Lower lobe of right lung (tissue), 2 donors: ENCODE measurements at regions not wholly inside any gene's neighbourhood (a gene's known extent, or its start where the extent isn't known, plus 50 kb on each side); places are given as distances from the start of the nearest gene placed in this dataset.

Source experiments
- ATAC-seq, 2 donors: fragments of 200-7000 bp; cut with Tn5 transposase; one replicate each; pipeline ENCODE4 v1.9.1; 2020 to 2022; ENCODE audit warnings: mild to moderate bottlenecking in 2 of 2, moderate library complexity in 2 of 2
- DNase-seq: peaks from one replicate; pipeline ENCODE4 v3.0.0-alpha.2; 2020
- H3K27ac ChIP-seq: fragments of 200-600 bp; one replicate; pipeline ENCODE4 v1.8.0; 2022
- H3K27me3 ChIP-seq: fragments of 200-600 bp; one replicate; pipeline ENCODE4 v1.8.0; 2022; ENCODE audit warnings: low read depth
- H3K36me3 ChIP-seq: fragments of 200-600 bp; one replicate; pipeline ENCODE4 v1.8.0; 2022; ENCODE audit warnings: mild to moderate bottlenecking
- H3K4me1 ChIP-seq: fragments of 200-600 bp; one replicate; pipeline ENCODE4 v1.8.0; 2022
- H3K4me3 ChIP-seq: fragments of 200-600 bp; one replicate; pipeline ENCODE4 v1.8.0; 2022; ENCODE audit warnings: mild to moderate bottlenecking
- H3K9me3 ChIP-seq: fragments of 200-600 bp; one replicate; pipeline ENCODE4 v1.8.0; 2022
- intact Hi-C: fragments of 100-400 bp; cut with DNase I; formaldehyde crosslinking; loops from one replicate; pipeline ENCODE4 v1.11.0; 2022
- TF ChIP-seq, protein P1 (sequence below): fragments of 200-600 bp; IDR thresholded peaks from one replicate; pipeline ENCODE4 v1.8.0; 2022; ENCODE audit warnings: antibody characterized with exemption, mild to moderate bottlenecking
- donor health status: DM: no; HTN: yes; CAD: no; lungs with severe emphysema.

DNA sequence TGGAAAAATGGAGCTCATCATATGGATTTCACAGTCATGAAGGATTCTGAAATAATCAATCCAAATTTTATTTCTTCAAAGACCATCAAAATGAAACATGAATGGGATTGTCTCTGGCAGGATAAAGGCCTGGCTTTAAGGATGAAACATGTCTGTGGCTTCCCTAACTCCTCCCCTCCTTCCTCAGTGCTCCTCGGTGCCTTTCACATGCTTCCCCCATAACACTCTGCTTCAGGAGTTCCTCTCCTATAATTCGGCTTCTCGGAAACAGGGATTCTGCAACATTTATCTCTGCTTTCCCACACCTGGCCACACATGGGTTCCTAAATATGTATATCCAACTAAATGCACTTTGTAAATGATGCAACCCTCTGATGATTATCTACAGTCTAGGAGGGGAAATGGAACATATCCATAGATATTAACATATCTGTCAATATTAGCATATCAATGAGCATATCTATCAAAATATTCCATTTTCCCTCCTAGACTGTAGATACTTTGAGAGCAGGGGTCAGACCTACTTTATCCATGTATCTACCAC lies 153.8 kb downstream of the PLPP3 start:
- intact Hi-C loops = no loop called here
- peak overlapping the region; percentile 60 for H3K27ac ChIP-seq
- TF ChIP-seq, protein P1, sequence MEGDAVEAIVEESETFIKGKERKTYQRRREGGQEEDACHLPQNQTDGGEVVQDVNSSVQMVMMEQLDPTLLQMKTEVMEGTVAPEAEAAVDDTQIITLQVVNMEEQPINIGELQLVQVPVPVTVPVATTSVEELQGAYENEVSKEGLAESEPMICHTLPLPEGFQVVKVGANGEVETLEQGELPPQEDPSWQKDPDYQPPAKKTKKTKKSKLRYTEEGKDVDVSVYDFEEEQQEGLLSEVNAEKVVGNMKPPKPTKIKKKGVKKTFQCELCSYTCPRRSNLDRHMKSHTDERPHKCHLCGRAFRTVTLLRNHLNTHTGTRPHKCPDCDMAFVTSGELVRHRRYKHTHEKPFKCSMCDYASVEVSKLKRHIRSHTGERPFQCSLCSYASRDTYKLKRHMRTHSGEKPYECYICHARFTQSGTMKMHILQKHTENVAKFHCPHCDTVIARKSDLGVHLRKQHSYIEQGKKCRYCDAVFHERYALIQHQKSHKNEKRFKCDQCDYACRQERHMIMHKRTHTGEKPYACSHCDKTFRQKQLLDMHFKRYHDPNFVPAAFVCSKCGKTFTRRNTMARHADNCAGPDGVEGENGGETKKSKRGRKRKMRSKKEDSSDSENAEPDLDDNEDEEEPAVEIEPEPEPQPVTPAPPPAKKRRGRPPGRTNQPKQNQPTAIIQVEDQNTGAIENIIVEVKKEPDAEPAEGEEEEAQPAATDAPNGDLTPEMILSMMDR = no peak
- peaks cover 12% of the 10 kb centered on the region for H3K4me1 ChIP-seq
- H3K36me3 ChIP-seq = no peaks in the 10 kb centered on the region
- ATAC-seq (peak; percentile 22 to 26), DNase-seq (no peak)
- H3K4me3 ChIP-seq = no peak overlapping the region
- no peaks in the 10 kb centered on the region for H3K27me3 ChIP-seq
- H3K9me3 ChIP-seq = no peaks in the 10 kb centered on the region

DNA sequence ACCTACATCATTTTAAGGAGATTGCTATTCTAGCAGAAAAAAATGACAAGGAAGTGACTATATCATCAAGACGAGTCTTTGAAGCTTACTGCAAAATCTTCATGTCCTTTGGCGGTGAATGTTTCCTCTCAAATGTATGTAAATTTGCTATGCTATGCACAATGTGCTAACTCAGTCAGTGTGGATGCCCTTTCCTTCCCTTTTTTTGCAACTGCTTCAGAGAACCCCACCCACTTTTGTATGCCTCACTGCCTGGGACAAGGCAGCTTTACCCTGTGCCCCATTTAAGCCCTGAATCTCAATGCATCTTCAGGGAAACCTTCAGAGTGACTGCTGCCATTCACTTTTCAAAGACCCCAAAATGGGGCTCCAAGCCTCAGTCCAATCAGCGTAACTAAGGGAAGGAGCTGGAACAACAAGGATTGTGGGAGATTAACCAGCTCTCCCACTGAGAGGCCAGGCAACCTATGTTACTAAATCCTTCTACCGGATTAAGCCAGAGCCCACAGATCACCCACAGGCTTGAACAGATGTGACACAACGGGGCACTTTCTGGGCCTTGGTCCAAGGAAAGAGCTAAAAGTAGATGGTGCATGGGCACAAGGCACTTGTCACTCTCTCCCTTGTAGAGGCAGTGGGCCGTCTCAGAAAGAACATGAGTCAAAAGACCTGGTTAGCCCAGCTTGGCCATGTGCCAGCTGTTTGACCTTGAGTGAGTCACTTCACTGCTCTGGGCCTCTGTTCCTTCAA lies 154.4 kb downstream of the PLPP3 start:
- intact Hi-C loops = no loop called here
- Histone ChIP-seq H3K4me3 (no peak overlapping the region), H3K27ac (peak overlapping the region; percentile 60)

DNA sequence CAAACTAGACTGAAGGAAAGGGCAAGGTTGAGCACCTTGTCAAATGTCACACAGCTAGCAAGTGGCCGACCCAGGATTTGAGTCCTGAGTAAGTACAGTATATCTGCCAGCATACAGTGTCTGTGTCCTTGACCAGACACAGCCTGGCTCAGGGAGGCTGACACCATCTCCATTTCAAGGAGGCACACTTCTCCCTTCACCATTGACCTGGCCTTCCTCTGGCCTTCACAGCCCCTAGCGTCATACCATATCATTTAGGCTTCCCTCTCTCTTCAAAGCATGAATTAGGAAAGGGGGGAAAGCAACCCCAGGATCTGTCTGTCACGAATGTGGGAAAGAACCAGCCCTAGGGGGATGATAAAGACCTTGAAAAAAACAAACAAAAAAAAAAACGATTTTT lies 155.6 kb downstream of the PLPP3 start:
- no peaks in the 10 kb centered on the region for H3K36me3 ChIP-seq
- peaks cover 15% of the 10 kb centered on the region for H3K4me1 ChIP-seq
- TF ChIP-seq, protein P1 = no peak
- no peaks in the 10 kb centered on the region for H3K27me3 ChIP-seq
- H3K9me3 ChIP-seq = no peaks in the 10 kb centered on the region
- no peak overlapping the region for H3K4me3 ChIP-seq
- intact Hi-C loops = no loop called here
- H3K27ac ChIP-seq = no peak overlapping the region
- ATAC-seq (no peak), DNase-seq (no peak)

More for the DNA sequence above, 154.4 kb downstream of the PLPP3 start:
- TF ChIP-seq, protein P1 = no peak
- Histone ChIP-seq H3K9me3 (no peaks in the 10 kb centered on the region), H3K4me1 (peaks cover 12% of the 10 kb centered on the region), H3K27me3 (no peaks in the 10 kb centered on the region), H3K36me3 (no peaks in the 10 kb centered on the region)
- ATAC-seq (peak; percentile 88 to 93), DNase-seq (peak; percentile 69)

DNA sequence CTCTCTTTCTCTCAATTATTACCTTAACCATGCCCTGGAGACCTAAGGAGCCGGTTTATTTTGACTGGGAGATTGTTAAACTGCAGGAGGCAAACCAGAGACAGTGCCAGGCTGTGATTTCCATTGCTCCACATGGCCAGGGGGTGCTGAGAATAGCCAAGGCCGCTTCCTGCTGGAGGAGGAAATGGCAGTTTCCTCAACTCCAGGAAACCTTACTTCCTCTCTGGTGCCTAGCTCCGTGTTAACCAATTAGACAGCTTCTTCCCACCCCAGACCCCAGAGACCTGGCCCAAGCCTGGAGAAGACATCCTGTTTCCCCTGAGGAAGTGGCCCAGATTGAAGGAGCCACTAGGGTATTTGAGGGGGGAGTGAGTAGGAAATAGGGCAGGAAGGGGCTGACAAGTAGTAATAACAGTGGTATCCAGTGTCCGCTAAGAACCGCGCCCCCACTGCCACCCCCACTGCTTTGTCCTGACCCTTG lies 161.2 kb downstream of the PLPP3 start:
- Histone ChIP-seq H3K9me3 (no peaks in the 10 kb centered on the region), H3K4me3 (no peak overlapping the region), H3K27ac (peak overlapping the region; percentile 34), H3K36me3 (no peaks in the 10 kb centered on the region), H3K4me1 (peaks cover 16% of the 10 kb centered on the region), H3K27me3 (no peaks in the 10 kb centered on the region)
- DNase-seq (no peak), ATAC-seq (no peak)
- TF ChIP-seq, protein P1 = no peak
- intact Hi-C loops = loop anchor here (5.0 kb wide), 1 partner anchor 159 kb away; the partner anchor contains the start of gene PLPP3

DNA sequence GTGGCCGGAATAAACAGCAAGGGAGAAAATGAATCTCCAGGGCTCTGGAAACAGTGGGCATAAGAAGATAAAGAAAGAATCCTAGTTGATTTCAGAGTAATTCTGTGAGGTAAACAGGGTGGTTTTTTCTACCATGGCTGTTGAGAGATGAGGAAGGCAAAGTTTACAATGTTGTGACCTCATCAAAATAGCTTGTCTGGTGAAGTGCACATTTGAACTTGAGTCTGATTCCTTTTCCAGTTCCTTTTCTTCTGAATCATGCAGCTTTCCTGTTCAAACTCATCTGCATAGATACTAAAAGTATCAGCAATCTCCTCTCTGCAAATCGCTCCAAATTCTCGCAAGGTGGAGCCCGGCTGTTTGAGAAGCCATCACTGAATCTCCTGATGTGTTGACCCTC lies 161.7 kb downstream of the PLPP3 start:
- DNase-seq (no peak), ATAC-seq (no peak)
- intact Hi-C loops = loop anchor here (5.0 kb wide), 1 partner anchor 160 kb away; the partner anchor contains the start of gene PLPP3
- Histone ChIP-seq H3K27me3 (no peaks in the 10 kb centered on the region), H3K27ac (no peak overlapping the region), H3K4me1 (peaks cover 16% of the 10 kb centered on the region), H3K9me3 (no peaks in the 10 kb centered on the region), H3K36me3 (no peaks in the 10 kb centered on the region), H3K4me3 (no peak overlapping the region)
- TF ChIP-seq, protein P1 = no peak
